ENCODE measurements at regions not wholly inside any gene's neighbourhood (a gene's known extent, or its start where the extent isn't known, plus 50 kb on each side); places are given as distances from the start of the nearest gene placed in this dataset.

GRCh38 chr7:13152755-13153154 is 465.3 kb downstream of the ARL4A start:
- no peaks in the 10 kb centered on the region for H3K36me3 ChIP-seq (ENCODE audit: insufficient read depth)
- no peak overlapping the region for H3K4me3 ChIP-seq (ENCODE audit: low read depth, low read length)
- no peak for DNase-seq (ENCODE audit: extremely low spot score)
- H3K27ac ChIP-seq (ENCODE audit: low read depth) = no peak overlapping the region
- H3K4me1 ChIP-seq (ENCODE audit: insufficient read depth) = no peaks in the 10 kb centered on the region

- H3K36me3 ChIP-seq (ENCODE audit: insufficient read depth) = no peaks in the 10 kb centered on the region
- H3K4me1 ChIP-seq (ENCODE audit: insufficient read depth) = no peaks in the 10 kb centered on the region
- DNase-seq (ENCODE audit: extremely low spot score) = no peak
- WGBS = 81% methylated on average over 2 of the region's 2 CpGs
- H3K4me3 ChIP-seq (ENCODE audit: low read depth, low read length) = no peak overlapping the region
- H3K27ac ChIP-seq (ENCODE audit: low read depth) = no peak overlapping the region
Measured at GRCh38 chr7:13153266-13153665, 465.8 kb downstream of the ARL4A start.

- no peaks in the 10 kb centered on the region for H3K4me1 ChIP-seq (ENCODE audit: insufficient read depth)
- no peak overlapping the region for H3K4me3 ChIP-seq (ENCODE audit: low read depth, low read length)
- H3K27ac ChIP-seq (ENCODE audit: low read depth) = no peak overlapping the region
- DNase-seq (ENCODE audit: extremely low spot score) = no peak
- no peaks in the 10 kb centered on the region for H3K36me3 ChIP-seq (ENCODE audit: insufficient read depth)
Measured at GRCh38 chr7:13153742-13154141, 466.3 kb downstream of the ARL4A start.

GRCh38 chr7:13155188-13155587 is 467.8 kb downstream of the ARL4A start:
- 54% methylated on average over 1 of the region's 1 CpG for WGBS
- H3K36me3 ChIP-seq (ENCODE audit: insufficient read depth) = no peaks in the 10 kb centered on the region
- no peak overlapping the region for H3K27ac ChIP-seq (ENCODE audit: low read depth)
- no peak for DNase-seq (ENCODE audit: extremely low spot score)
- no peak overlapping the region for H3K4me3 ChIP-seq (ENCODE audit: low read depth, low read length)
- no peaks in the 10 kb centered on the region for H3K4me1 ChIP-seq (ENCODE audit: insufficient read depth)

GRCh38 chr7:13159003-13159402 is 471.6 kb downstream of the ARL4A start:
- H3K27ac ChIP-seq (ENCODE audit: low read depth) = no peak overlapping the region

DNA sequence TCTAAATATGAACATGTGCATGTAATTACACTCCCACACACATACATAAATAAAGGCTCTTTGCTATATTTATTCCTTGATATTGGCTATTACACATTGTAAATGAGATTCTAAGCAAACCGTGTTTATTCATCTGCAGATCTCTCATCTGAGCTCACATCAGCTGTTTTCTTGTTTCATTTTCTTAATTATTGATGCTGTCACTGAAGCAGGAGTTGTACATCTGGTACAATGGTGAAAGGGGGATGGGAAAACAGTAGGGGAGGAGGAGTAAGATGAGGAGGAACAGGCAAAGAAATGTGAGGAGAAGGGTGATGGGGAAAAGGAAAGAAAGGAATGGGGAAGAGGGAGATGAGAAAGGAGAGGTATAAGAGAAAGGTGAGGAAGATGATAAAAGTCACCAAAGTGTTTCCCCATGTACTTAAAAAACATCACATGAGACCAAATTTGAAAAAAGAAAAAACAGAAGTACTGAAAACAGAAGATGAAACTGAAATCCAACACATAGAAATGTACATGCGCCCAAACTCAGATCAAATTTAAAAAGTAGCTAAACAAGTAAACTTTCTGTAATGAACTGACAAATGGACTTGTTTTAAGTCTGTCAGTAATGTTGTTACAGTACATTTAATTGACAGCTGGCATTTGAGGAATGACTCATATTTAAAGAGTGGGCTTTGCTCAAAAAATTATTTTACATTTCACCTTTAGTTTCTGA is 472.2 kb downstream of the ARL4A start:
- DNase-seq (ENCODE audit: extremely low spot score) = no peak
- no peaks in the 10 kb centered on the region for H3K4me1 ChIP-seq (ENCODE audit: insufficient read depth)
- no peak overlapping the region for H3K27ac ChIP-seq (ENCODE audit: low read depth)
- WGBS = 73% methylated on average over 2 of the region's 2 CpGs
- H3K36me3 ChIP-seq (ENCODE audit: insufficient read depth) = no peaks in the 10 kb centered on the region
- no peak overlapping the region for H3K4me3 ChIP-seq (ENCODE audit: low read depth, low read length)

More at GRCh38 chr7:13159003-13159402, 471.6 kb downstream of the ARL4A start:
- Histone ChIP-seq H3K4me3 (ENCODE audit: low read depth, low read length) (no peak overlapping the region), H3K36me3 (ENCODE audit: insufficient read depth) (no peaks in the 10 kb centered on the region), H3K4me1 (ENCODE audit: insufficient read depth) (no peaks in the 10 kb centered on the region)
- no peak for DNase-seq (ENCODE audit: extremely low spot score)
- WGBS = 56% methylated on average over 1 of the region's 1 CpG

DNA sequence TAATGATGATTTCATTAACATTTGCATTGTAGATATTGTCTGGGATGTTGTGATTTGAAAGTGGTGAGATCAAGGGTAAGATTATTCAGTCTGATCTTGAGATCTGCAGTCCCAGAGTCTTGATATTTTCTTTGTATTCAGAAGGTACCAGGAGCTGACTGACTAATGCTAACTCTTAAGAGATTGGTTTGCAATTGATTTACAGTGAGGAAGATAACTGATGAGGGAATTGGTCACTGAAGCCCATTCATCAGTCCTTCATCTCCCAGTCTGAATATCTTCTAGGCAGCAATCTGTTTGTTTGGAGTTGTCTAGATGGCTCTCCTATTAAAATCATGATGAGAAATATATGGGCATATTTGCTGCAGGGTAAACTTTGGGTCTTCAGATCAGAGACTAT is 473.7 kb downstream of the ARL4A start:
- DNase-seq (ENCODE audit: extremely low spot score) = no peak

DNA sequence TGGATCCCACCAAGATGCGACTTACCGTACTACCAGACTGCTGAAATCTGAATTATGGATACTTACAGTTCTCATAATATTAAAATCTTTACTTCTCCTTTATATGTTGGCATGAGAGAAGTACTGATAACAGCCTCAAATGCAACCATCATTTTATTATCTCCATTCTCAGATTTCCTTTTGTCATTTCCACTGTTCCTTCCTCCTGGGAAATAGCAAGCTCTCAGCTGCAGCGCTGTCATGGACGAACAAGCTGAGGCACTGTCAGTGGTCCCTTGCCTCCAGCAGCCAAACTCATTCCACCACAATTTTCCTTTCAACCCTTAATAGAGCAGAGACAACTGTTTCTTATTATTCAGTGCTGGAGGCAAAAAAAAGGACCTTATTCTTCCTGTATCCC is 478.4 kb downstream of the ARL4A start:
- no peak for DNase-seq (ENCODE audit: extremely low spot score)
- H3K36me3 ChIP-seq (ENCODE audit: insufficient read depth) = no peaks in the 10 kb centered on the region
- no peak overlapping the region for H3K4me3 ChIP-seq (ENCODE audit: low read depth, low read length)
- H3K27ac ChIP-seq (ENCODE audit: low read depth) = no peak overlapping the region
- H3K4me1 ChIP-seq (ENCODE audit: insufficient read depth) = no peaks in the 10 kb centered on the region
- WGBS = 77% methylated on average over 4 of the region's 4 CpGs

More for the DNA sequence above, 473.7 kb downstream of the ARL4A start:
- Histone ChIP-seq H3K36me3 (ENCODE audit: insufficient read depth) (no peaks in the 10 kb centered on the region), H3K4me1 (ENCODE audit: insufficient read depth) (no peaks in the 10 kb centered on the region), H3K4me3 (ENCODE audit: low read depth, low read length) (no peak overlapping the region), H3K27ac (ENCODE audit: low read depth) (no peak overlapping the region)

GRCh38 chr7:13166801-13167200 is 479.4 kb downstream of the ARL4A start:
- H3K36me3 ChIP-seq (ENCODE audit: insufficient read depth) = no peaks in the 10 kb centered on the region
- H3K4me3 ChIP-seq (ENCODE audit: low read depth, low read length) = no peak overlapping the region
- H3K4me1 ChIP-seq (ENCODE audit: insufficient read depth) = no peaks in the 10 kb centered on the region
- DNase-seq (ENCODE audit: extremely low spot score) = no peak
- 90% methylated on average over 1 of the region's 1 CpG for whole genome bisulfite sequencing
- H3K27ac ChIP-seq (ENCODE audit: low read depth) = no peak overlapping the region

- DNase-seq (ENCODE audit: extremely low spot score) = no peak
- H3K4me1 ChIP-seq (ENCODE audit: insufficient read depth) = no peaks in the 10 kb centered on the region
- no peak overlapping the region for H3K4me3 ChIP-seq (ENCODE audit: low read depth, low read length)
- H3K27ac ChIP-seq (ENCODE audit: low read depth) = no peak overlapping the region
- H3K36me3 ChIP-seq (ENCODE audit: insufficient read depth) = no peaks in the 10 kb centered on the region
- 62% methylated on average over 3 of the region's 3 CpGs for WGBS
Measured at GRCh38 chr7:13169356-13169755, 481.9 kb downstream of the ARL4A start.

- H3K4me3 ChIP-seq (ENCODE audit: low read depth, low read length) = no peak overlapping the region
- no peaks in the 10 kb centered on the region for H3K4me1 ChIP-seq (ENCODE audit: insufficient read depth)
- no peaks in the 10 kb centered on the region for H3K36me3 ChIP-seq (ENCODE audit: insufficient read depth)
- DNase-seq (ENCODE audit: extremely low spot score) = no peak
- H3K27ac ChIP-seq (ENCODE audit: low read depth) = no peak overlapping the region
- 78% methylated on average over 1 of the region's 1 CpG for WGBS
Measured at GRCh38 chr7:13174991-13175390, 487.6 kb downstream of the ARL4A start.

DNA sequence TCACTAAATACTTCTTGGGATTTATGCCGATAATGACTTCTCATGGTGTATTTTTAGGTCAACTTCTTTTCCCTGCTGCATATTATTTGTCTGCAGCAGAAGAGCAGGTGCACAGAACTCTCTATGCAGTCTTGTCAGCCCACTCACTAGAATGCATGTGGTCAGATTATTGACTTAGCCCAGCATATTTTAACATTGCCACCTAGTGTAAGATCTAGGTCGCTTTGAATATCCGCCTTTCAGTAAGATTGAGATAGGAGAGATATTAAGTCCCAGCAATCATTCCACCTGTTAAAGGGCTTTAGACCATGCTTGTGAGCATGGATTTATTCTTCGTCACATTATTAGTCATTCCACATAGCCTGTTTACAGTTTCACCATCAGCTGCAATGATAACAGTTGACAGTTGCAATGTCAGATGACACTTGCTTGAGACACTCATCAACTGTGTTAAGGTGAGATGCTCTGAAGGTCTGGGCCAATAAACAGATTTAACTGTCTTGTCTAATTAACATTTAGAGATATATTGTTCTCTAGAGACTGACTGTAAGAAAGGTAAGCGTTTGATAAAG is 491.7 kb downstream of the ARL4A start:
- Histone ChIP-seq H3K27ac (ENCODE audit: low read depth) (no peak overlapping the region), H3K36me3 (ENCODE audit: insufficient read depth) (no peaks in the 10 kb centered on the region), H3K4me3 (ENCODE audit: low read depth, low read length) (no peak overlapping the region), H3K4me1 (ENCODE audit: insufficient read depth) (no peaks in the 10 kb centered on the region)
- WGBS = 83% methylated on average over 5 of the region's 5 CpGs
- no peak for DNase-seq (ENCODE audit: extremely low spot score)

GRCh38 chr7:13179775-13180523 is 492.5 kb downstream of the ARL4A start:
- WGBS = 48% methylated on average over 5 of the region's 5 CpGs

GRCh38 chr7:13181216-13181615 is 493.8 kb downstream of the ARL4A start:
- H3K4me1 ChIP-seq (ENCODE audit: insufficient read depth) = no peaks in the 10 kb centered on the region
- WGBS = 36% methylated on average over 3 of the region's 3 CpGs
- no peak for DNase-seq (ENCODE audit: extremely low spot score)
- no peaks in the 10 kb centered on the region for H3K36me3 ChIP-seq (ENCODE audit: insufficient read depth)
- no peak overlapping the region for H3K4me3 ChIP-seq (ENCODE audit: low read depth, low read length)
- no peak overlapping the region for H3K27ac ChIP-seq (ENCODE audit: low read depth)

More at GRCh38 chr7:13179775-13180523, 492.5 kb downstream of the ARL4A start:
- H3K4me1 ChIP-seq (ENCODE audit: insufficient read depth) = no peaks in the 10 kb centered on the region
- no peak for DNase-seq (ENCODE audit: extremely low spot score)
- H3K36me3 ChIP-seq (ENCODE audit: insufficient read depth) = no peaks in the 10 kb centered on the region
- no peak overlapping the region for H3K4me3 ChIP-seq (ENCODE audit: low read depth, low read length)
- H3K27ac ChIP-seq (ENCODE audit: low read depth) = no peak overlapping the region

Data from urinary bladder (tissue), 3 donors.